Suppressor macrophage treated with lipopolysaccharide for 1 hour (primary cell): ENCODE measurements at regions not wholly inside any gene's neighbourhood (a gene's known extent, or its start where the extent isn't known, plus 50 kb on each side); places are given as distances from the start of the nearest gene placed in this dataset.
"Not testable (repeated sequence)": the region's sequence is repeated elsewhere in the genome, so short reads cannot be mapped to it uniquely, and the experiment has no call there.

ENCODE experiments used
- DNase-seq, 3 donors: peaks; one replicate each; pipeline ENCODE4 v3.0.0-alpha.2; 2020 to 2022

DNA sequence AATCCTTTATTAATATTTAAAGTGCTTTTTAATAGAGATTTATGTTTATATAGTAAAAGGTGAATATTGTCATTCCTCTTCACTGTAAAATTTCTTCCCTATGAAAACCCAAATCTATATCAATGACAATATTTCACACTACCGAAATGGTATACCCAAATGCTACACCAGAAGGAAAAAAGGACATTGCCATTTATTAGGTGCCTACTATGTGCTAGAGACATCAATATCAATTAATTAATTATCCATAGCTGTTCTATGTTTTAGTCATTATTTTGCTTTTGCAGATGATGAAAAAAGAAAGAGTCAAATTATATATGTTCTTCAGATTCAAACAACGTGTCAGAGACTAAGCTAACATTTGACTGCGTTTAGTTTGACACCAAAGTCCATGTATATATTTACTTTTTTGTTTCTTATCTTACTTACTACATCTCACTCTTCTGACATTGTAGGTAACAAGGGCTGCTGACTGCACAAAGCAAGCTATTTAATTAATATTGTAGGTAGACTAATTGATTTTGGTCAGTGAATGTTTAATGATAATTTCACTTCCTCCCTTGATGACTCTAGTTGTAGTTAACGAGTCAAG, 614.0 kb upstream of the FOXG1 start:
- DNase-seq: no peak

DNA sequence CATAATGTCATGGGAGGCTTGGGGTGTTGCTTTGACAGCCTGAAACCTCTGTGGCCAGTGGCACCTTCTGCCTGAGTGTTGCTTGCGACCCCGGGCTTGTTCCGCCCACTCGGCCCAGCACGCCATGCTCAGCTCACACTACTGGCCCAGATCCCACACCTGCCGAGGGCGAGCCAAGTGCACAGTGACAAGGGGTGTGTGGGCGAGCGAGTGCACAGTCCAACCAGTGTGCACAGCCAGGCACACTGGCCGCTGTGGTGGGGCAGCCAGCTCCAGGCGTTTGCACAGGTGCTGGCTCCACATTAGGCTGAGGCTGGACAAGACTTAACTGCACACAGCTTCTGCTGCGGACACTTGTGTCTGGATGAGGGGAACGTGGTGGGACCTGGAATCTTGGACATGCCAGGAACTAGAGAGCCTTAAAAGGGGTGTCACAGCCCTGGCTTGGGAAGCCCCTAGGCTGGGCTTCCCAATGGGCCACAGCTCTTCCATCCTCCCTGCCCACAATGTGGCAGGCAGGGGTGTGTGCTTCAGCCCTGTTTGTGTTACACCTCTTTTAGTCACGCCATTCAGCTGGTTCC, 609.2 kb upstream of the FOXG1 start:
- DNase-seq: no peak

GRCh38 chr14:28157887-28158791, 608.4 kb upstream of the FOXG1 start:
- no peak for DNase-seq

DNA sequence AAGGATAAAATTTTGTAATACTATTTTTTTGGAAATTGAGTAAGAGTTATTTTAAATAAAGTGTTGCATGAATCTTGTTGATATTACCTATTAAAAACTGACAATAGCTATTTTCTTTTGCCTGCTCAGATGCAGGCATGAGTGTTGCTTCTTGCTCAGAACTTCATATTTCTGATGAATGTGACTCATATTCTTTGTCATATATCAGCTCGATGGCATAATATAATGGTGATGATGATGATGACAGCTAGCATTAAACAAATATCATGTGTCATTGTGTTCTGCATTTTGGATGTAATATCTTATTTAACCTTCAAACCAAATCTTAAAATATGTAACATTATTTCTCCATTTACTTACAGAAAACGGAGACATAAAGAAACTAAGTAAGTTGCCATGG, 605.5 kb upstream of the FOXG1 start:
- no peak for DNase-seq

DNA sequence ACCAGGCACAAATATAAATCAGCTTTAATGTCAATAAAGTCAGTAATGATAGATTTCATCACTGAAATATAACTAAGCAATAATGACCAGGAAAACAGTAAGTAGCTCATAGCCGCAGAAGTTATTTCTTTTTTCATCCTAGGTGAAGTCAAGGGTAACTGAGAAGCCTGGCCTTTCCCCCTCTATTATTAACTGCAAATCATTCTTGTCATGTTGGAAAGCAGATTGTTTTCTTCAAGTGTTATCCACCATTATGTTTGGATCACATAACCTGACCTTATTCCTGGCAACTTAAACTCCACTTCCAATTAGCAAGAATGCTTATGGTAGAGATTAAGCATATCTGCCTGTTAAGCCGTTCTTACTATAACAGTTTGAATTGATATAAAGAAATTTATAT, 603.4 kb upstream of the FOXG1 start:
- DNase-seq: no peak

- no peak for DNase-seq
These were observed 602.7 kb upstream of the FOXG1 start for GRCh38 chr14:28163897-28164296.

DNA sequence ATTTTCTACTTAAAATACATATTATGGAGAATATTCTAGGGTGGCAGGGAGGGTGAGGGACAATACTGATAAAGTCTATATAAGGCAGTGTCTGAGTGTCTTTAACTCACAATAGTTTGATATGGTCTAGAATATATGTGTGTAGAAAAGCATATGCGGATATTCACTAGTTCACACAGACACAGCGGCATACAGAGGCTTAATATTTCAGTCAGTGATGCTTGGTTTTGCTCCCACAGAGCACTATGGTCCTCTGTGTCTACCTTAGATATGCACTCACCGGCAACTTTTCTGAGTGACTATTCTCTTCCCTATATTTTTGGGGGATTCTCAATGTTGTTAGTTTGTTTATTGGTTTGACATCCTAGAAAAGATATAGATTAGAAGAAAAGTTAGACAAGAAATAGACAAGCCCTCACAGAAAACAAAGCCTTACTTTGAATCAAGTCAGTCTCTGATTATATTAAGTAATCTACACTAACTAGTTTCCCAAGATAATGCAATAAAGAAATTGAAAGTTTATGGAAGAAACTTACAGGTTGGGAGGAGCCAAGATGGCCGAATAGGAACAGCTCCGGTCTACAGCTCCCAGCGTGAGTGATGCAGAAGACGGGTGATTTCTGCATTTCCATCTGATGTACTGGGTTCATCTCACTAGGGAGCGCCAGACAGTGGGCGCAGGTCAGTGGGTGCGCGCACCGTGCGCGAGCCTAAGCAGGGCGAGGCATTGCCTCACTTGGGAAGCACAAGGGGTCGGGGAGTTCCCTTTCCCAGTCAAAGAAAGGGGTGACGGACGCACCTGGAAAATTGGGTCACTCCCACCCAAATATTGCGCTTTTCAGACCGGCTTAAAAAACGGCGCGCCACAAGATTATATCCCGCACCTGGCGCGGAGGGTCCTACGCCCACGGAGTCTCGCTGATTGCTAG, 578.4 kb upstream of the FOXG1 start:
- not testable (repeated sequence) for DNase-seq

DNA sequence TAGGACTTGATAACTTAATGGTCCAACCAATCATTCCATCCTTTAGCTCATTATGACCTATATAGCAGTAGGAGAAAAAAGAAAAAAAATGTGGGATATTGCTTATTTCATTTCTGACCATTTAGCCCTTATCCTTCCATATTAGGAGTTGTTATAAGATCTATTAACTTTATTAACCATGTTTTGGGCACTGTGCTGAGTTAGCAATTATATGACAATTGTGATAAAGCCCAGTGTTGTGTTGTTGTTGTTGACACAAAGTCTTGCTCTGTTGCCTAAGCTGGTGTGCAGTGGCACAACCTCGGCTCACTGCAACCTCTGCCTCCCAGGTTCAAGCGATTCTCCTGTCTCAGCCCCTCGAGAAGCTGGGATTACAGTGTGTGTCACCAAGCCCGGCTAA, 569.7 kb upstream of the FOXG1 start:
- DNase-seq: no peak

DNA sequence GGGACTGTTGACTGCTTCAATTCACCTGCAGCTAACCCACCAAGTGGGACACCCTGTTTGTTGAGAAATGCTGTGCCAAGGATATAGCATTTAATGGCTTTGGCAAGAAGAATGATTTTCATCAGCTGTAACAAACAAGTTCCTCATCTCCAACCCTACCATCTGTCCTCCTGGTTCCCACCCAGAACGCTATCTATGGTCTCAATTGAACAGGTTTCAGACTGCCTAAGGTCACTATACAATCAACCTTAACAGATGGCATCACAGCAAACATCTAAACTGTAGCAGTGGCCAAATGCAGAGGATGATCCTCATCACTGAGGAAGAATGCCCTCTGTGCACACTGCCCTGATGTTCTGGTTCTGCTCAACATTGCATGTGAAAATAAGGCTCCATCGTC, 546.2 kb upstream of the FOXG1 start:
- no peak for DNase-seq

- no peak for DNase-seq
These were observed 525.7 kb upstream of the FOXG1 start for GRCh38 chr14:28240909-28241308.

- no peak for DNase-seq
These were observed 523.7 kb upstream of the FOXG1 start for GRCh38 chr14:28242895-28243294.

DNA sequence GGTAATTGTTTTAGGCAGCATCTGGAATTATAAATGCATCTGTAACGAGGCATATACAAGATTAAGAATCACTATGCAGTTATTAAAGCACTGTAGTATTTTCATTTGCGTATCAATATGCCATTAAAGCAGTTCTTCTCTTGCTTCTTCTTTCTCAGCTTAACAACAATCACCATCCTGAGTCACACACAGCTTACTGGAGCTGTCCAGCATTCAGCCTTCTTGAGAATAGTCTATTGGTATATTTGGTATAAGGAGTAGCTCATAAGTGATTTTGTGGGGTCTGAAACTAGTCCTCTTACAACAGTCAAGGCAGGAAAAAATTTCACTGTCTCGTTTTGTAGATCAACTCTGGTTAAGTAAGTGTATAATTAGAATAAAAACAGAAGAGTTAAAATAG, 523.0 kb upstream of the FOXG1 start:
- no peak for DNase-seq

- DNase-seq: no peak
These were observed 521.4 kb upstream of the FOXG1 start for GRCh38 chr14:28245216-28245615.

- DNase-seq: no peak
These were observed 519.1 kb upstream of the FOXG1 start for GRCh38 chr14:28247491-28247890.

DNA sequence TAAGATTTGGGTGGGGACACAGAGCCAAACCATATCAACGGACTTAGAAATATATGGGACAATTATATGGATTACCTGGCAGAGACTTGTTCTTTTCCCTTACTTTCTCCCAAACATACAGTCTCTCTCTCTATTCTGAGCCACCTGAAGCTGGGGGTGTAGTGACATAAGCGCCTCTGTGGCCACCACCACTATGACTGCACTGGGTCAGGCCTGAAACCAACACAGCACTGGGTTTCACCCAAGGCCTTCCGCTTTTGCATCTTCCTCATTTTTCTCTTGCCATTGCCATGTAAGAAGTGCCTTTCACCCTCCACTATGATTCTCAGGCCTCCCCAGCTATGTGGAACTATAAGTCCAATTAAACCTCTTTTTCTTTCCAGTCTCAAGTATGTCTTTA, 514.5 kb upstream of the FOXG1 start:
- not testable (repeated sequence) for DNase-seq

GRCh38 chr14:28254768-28255167, 511.8 kb upstream of the FOXG1 start:
- no peak for DNase-seq

DNA sequence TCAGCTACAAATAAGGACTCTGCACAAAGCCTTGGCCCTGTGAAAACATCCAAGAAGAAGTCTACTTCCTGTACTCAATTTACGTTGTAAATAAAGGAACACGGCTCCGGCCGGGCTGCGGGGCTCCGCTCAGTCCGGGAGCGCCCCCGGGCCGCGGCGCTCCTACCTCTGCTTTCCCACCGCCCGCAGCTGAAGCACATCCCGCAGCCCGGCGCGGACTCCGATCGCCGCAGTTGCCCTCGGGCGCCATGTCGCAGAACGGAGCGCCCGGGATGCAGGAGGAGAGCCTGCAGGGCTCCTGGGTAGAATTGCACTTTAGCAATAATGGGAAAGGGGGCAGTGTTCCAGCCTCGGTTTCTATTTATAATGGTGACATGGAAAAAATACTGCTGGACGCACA, 502.3 kb upstream of the FOXG1 start:
- no peak for DNase-seq

DNA sequence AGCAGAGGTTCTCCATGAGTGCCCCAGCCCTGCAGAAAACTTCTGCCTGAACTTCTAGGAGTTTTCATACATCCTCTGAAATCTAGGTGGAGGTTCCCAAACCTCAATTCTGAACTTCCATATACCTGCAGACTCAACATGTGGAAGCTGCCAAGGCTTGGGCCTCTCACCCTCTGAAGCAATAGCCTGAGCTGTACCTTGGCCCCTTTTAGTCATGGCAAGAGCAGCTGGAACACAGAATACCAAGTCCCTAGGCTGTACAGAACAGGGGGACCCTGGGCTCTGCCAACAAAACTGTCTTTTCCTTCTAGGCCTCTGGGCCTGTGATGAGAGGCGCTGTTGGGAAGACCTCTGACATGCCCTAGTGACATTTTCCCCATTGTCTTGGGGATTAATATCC, 494.3 kb upstream of the FOXG1 start:
- DNase-seq: no peak

DNA sequence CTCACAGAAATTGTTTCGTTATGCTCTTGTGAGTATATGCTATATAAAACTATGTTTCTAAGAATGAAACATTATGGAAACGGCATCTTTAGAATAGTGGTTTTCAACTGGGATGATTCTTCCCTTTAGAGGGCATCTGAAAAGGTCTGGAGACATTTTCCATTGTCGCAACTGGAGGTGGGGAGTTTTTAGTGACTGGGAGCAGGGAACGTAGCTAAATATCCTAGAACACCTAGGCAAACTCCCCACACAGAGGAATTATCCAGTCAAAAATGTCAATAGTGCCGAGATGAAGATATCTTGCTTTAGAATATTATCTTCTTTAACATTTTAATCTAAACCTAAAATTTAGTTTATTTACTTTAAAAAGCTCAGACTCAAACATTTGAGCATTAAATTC, 486.1 kb upstream of the FOXG1 start:
- no peak for DNase-seq

DNA sequence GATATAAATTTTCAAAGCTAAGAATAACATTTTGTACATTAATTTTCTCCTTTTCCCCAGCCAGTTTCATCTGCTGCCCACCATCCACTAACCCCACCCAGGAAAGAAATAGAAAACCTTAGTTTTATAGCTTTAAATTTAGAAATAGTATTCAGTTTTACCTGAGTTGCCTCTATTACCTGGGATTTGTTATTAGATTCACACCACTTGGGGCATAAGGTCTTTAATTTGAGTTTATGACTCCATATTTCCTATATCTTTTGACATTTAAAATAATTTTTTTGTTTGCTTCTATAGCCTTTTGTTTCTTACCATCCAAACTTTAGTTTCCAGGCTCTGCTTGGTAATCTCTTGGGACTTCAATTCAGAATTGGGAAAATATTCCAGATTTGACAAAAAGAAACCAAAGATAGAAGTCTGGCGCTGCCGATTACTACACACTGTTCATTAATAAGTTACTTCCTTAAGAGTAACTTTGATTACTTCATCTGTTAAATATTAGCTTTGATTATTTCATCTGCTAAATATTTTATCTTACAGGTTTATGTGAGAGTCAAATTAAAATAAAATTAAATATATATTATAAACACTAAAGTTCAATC, 485.5 kb upstream of the FOXG1 start:
- DNase-seq: no peak

- no peak for DNase-seq
These were observed 481.9 kb upstream of the FOXG1 start for GRCh38 chr14:28284546-28285300.
